A549 (cell line): ENCODE measurements at regions not wholly inside any gene's neighbourhood (a gene's known extent, or its start where the extent isn't known, plus 50 kb on each side); places are given as distances from the start of the nearest gene placed in this dataset.
A peak's percentile ranks its signal among the peaks of the same experiment; 100 is the strongest.

ENCODE experiments used
- ATAC-seq, 2 experiments: fragments of 200-7000 bp in 1 of 2; fragments of >200 bp in 1 of 2; cut with Nextera tagmentation in 1 of 2; cut with Tn5 transposase in 1 of 2; 3 replicates each; pipeline versions ENCODE4 v1.8.0 to v1.9.1; 2018 to 2020; ENCODE audit warnings: mild to moderate bottlenecking in 1 of 2, moderate library complexity in 1 of 2
- CTCF ChIA-PET: fragments of 300-600 bp; sonication (Branson Sonifier 250); formaldehyde crosslinking; extraction: SDS; loops from one replicate; lab custom pipeline; 2021; ENCODE audit warnings: antibody characterized with exemption, inconsistent platforms; lab: Yijun Ruan, JAX
- POLR2A ChIA-PET: fragments of 350-600 bp; formaldehyde crosslinking; extraction: SDS; loops from one replicate; lab custom pipeline; 2021; ENCODE audit warnings: antibody characterized with exemption, inconsistent platforms; lab: Yijun Ruan, JAX
- DNase-seq, 2 experiments: peaks; one replicate each; pipeline versions ENCODE4 v3.0.0 to v3.0.0-alpha.2; 2011 to 2016; ENCODE audit warnings: low read depth in 1 of 2, low spot score in 1 of 2
- FAIRE-seq: peaks from 2 replicates; lab custom pipeline; 2011; peaks lifted over from hg19 to GRCh38; lab: Jason Lieb, UNC
- H3K27ac ChIP-seq, 2 experiments: fragments of >200 bp; sonication (Bioruptor Twin); formaldehyde crosslinking; 3 replicates each; pipeline ENCODE4 v1.5.1; 2016 to 2017
- H3K4me1 ChIP-seq: fragments of >200 bp; sonication (Bioruptor Twin); formaldehyde crosslinking; 3 replicates; pipeline ENCODE4 v1.6.1; 2016
- H3K4me2 ChIP-seq: fragments of >200 bp; sonication (Bioruptor Twin); formaldehyde crosslinking; 3 replicates; pipeline ENCODE4 v1.6.1; 2016
- H3K4me3 ChIP-seq: fragments of >200 bp; sonication (Bioruptor Twin); formaldehyde crosslinking; 3 replicates; pipeline ENCODE4 v1.5.1; 2016
- H3K9me3 ChIP-seq: fragments of >200 bp; sonication (Bioruptor Twin); formaldehyde crosslinking; 3 replicates; pipeline ENCODE4 v1.6.1; 2016
- FOSB ChIP-seq: fragments of 250-450 bp; sonication (Bioruptor Pico); IDR thresholded peaks from 2 replicates; pipeline ENCODE4 v1.5.0; 2020; ENCODE audit warnings: mild to moderate bottlenecking, moderate library complexity
- FOXS1 ChIP-seq: fragments of 250-450 bp; sonication (Bioruptor Pico); IDR thresholded peaks from 2 replicates; pipeline ENCODE4 v1.5.0; 2020; ENCODE audit warnings: mild to moderate bottlenecking, moderate library complexity
- GATA3 ChIP-seq: IDR thresholded peaks from 2 replicates; pipeline ENCODE4 v1.6.1; 2012; ENCODE audit warnings: borderline replicate concordance
- HEYL ChIP-seq: fragments of 250-450 bp; sonication (Bioruptor Pico); IDR thresholded peaks from 2 replicates; pipeline ENCODE4 v1.8.0; 2021; ENCODE audit warnings: mild to moderate bottlenecking, moderate library complexity
- HOXA7 ChIP-seq: fragments of 250-450 bp; sonication (Bioruptor Pico); IDR thresholded peaks from 2 replicates; pipeline ENCODE4 v1.5.0; 2020; ENCODE audit warnings: mild to moderate bottlenecking, moderate library complexity
- HOXB5 ChIP-seq: fragments of 250-450 bp; sonication (Bioruptor Pico); IDR thresholded peaks from 2 replicates; pipeline ENCODE4 v1.5.0; 2020; ENCODE audit warnings: mild to moderate bottlenecking, moderate library complexity
- JUN ChIP-seq, 2 experiments: fragments of >200 bp; sonication (Bioruptor Twin); formaldehyde crosslinking; IDR thresholded peaks; 2 replicates in 1 of 2; 3 replicates in 1 of 2; pipeline ENCODE4 v1.6.1; 2016 to 2017
- MAFK ChIP-seq: fragments of 450-650 bp; IDR thresholded peaks from 2 replicates; pipeline ENCODE4 v1.6.1; 2014; ENCODE audit not compliant: partially characterized antibody
- MAZ ChIP-seq: fragments of 150-350 bp; IDR thresholded peaks from 2 replicates; pipeline ENCODE4 v1.6.1; 2014; ENCODE audit warnings: antibody characterized with exemption, low read depth, low read length, borderline replicate concordance
- RAD21 ChIP-seq, 2 experiments: fragments of >200 bp in 1 of 2; sonication (Bioruptor Twin) in 1 of 2; formaldehyde crosslinking in 1 of 2; IDR thresholded peaks in 1 of 2; conservative IDR thresholded peaks in 1 of 2; 2 replicates in 1 of 2; 3 replicates in 1 of 2; pipeline ENCODE4 v1.6.1; 2012 to 2018; ENCODE audit warnings: inconsistent platforms in 1 of 2
- RCOR1 ChIP-seq: fragments of 150-350 bp; IDR thresholded peaks from 2 replicates; pipeline ENCODE4 v1.6.1; 2014; ENCODE audit warnings: antibody characterized with exemption, low read length, low read depth
- TP53 ChIP-seq: fragments of 250-450 bp; sonication (Bioruptor Pico); IDR thresholded peaks from 2 replicates; pipeline ENCODE4 v1.5.0; 2021; ENCODE audit warnings: mild to moderate bottlenecking, moderate library complexity
- ZC3H11A ChIP-seq: fragments of 450-650 bp; IDR thresholded peaks from 2 replicates; pipeline ENCODE4 v1.6.1; 2014; ENCODE audit warnings: antibody characterized with exemption, mild to moderate bottlenecking
- WGBS: methylation state at CpG from one replicate; pipeline ENCODE4 v1.1.6; 2017; ENCODE audit errors: missing lambda C conversion rate; 5-methylcytosine and 5-hydroxymethylcytosine counted together
- TF ChIP-seq, protein P1 (sequence below): IDR thresholded peaks from 2 replicates; pipeline ENCODE4 v1.6.1; 2012
- TF ChIP-seq, protein P2 (sequence below): IDR thresholded peaks from 2 replicates; pipeline ENCODE4 v1.6.1; 2012; ENCODE audit warnings: low read depth, borderline replicate concordance
- TF ChIP-seq, protein P3 (sequence below): fragments of >200 bp; sonication (Bioruptor Twin); formaldehyde crosslinking; IDR thresholded peaks from 2 replicates; pipeline ENCODE4 v1.6.1; 2016
- TF ChIP-seq, protein P4 (sequence below): fragments of >200 bp; sonication (Bioruptor Twin); formaldehyde crosslinking; IDR thresholded peaks from 3 replicates; pipeline ENCODE4 v1.6.1; 2016
- TF ChIP-seq, protein P5 (sequence below): fragments of >200 bp; sonication (Bioruptor Twin); formaldehyde crosslinking; IDR thresholded peaks from 3 replicates; pipeline ENCODE4 v1.5.1; 2016
- TF ChIP-seq, protein P6 (sequence below): fragments of 250-450 bp; sonication (Bioruptor Pico); IDR thresholded peaks from 2 replicates; pipeline ENCODE4 v1.5.0; 2021; ENCODE audit warnings: mild to moderate bottlenecking, moderate library complexity, borderline replicate concordance

DNA sequence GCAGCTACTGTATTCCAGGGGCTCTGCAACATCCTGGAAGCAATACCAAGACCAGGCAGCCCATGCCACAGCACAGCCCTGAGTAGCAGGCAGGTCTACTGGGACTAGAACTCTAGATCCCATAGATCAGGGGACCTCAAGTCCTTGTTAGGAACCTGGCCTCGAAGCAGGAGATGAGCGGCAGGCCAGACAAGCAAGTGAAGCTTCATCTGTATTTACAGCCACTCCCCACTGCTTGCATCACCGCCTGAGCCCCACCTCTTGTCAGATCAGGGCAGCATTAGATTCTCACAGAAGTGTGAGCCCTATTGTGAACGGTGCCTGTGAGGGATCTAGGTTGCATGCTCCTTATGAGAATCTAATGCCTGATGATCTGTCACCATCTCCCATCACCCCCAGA is 295.7 kb upstream of the TNRC6C start:
- TF ChIP-seq ZC3H11A (no peak), MAFK (no peak), MAZ (no peak), GATA3 (no peak), RAD21 (conservative IDR thresholded peaks at IDR 0.05 in 1 of 2, IDR thresholded peaks at IDR 0.05 in 1 of 2) (no peak), FOSB (CRISPR knock-in tag) (no peak), HEYL (CRISPR knock-in tag) (no peak), FOXS1 (no peak), TP53 (CRISPR knock-in tag) (no peak), HOXB5 (no peak), JUN (IDR thresholded peaks at IDR 0.05) (no peak), RCOR1 (no peak)
- TF ChIP-seq, protein P1, sequence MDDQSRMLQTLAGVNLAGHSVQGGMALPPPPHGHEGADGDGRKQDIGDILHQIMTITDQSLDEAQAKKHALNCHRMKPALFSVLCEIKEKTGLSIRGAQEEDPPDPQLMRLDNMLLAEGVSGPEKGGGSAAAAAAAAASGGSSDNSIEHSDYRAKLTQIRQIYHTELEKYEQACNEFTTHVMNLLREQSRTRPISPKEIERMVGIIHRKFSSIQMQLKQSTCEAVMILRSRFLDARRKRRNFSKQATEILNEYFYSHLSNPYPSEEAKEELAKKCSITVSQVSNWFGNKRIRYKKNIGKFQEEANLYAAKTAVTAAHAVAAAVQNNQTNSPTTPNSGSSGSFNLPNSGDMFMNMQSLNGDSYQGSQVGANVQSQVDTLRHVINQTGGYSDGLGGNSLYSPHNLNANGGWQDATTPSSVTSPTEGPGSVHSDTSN = no peak
- TF ChIP-seq, protein P2, sequence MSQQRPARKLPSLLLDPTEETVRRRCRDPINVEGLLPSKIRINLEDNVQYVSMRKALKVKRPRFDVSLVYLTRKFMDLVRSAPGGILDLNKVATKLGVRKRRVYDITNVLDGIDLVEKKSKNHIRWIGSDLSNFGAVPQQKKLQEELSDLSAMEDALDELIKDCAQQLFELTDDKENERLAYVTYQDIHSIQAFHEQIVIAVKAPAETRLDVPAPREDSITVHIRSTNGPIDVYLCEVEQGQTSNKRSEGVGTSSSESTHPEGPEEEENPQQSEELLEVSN = no peak
- TF ChIP-seq, protein P3, sequence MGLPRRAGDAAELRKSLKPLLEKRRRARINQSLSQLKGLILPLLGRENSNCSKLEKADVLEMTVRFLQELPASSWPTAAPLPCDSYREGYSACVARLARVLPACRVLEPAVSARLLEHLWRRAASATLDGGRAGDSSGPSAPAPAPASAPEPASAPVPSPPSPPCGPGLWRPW = no peak
- TF ChIP-seq, protein P4, sequence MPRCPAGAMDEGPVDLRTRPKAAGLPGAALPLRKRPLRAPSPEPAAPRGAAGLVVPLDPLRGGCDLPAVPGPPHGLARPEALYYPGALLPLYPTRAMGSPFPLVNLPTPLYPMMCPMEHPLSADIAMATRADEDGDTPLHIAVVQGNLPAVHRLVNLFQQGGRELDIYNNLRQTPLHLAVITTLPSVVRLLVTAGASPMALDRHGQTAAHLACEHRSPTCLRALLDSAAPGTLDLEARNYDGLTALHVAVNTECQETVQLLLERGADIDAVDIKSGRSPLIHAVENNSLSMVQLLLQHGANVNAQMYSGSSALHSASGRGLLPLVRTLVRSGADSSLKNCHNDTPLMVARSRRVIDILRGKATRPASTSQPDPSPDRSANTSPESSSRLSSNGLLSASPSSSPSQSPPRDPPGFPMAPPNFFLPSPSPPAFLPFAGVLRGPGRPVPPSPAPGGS = no peak
- TF ChIP-seq, protein P5, sequence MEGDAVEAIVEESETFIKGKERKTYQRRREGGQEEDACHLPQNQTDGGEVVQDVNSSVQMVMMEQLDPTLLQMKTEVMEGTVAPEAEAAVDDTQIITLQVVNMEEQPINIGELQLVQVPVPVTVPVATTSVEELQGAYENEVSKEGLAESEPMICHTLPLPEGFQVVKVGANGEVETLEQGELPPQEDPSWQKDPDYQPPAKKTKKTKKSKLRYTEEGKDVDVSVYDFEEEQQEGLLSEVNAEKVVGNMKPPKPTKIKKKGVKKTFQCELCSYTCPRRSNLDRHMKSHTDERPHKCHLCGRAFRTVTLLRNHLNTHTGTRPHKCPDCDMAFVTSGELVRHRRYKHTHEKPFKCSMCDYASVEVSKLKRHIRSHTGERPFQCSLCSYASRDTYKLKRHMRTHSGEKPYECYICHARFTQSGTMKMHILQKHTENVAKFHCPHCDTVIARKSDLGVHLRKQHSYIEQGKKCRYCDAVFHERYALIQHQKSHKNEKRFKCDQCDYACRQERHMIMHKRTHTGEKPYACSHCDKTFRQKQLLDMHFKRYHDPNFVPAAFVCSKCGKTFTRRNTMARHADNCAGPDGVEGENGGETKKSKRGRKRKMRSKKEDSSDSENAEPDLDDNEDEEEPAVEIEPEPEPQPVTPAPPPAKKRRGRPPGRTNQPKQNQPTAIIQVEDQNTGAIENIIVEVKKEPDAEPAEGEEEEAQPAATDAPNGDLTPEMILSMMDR = no peak
- TF ChIP-seq, all 56 proteins: peak for 0
- ChIA-PET POLR2A (no interaction called here), CTCF (interaction anchor here (1.0 to 2.4 kb wide), 3 partner anchors 12 to 120 kb away, joined by 3 to 8 read pairs (median 5); no protein-coding TSS in a partner anchor)
- ATAC-seq (peak in 1 of 2 experiments; percentile 36; a peak in 2 of 6 replicates), DNase-seq (no peak), FAIRE-seq (no peak)
- Histone ChIP-seq H3K4me3 (no peak overlapping the region), H3K4me1 (no peaks in the 10 kb centered on the region), H3K9me3 (peaks cover 9% of the 10 kb centered on the region; the same call in 2 of the 3 replicates), H3K27ac (no peak overlapping the region), H3K4me2 (no peak overlapping the region)
- WGBS = 56% methylated on average over 4 of the region's 4 CpGs

DNA sequence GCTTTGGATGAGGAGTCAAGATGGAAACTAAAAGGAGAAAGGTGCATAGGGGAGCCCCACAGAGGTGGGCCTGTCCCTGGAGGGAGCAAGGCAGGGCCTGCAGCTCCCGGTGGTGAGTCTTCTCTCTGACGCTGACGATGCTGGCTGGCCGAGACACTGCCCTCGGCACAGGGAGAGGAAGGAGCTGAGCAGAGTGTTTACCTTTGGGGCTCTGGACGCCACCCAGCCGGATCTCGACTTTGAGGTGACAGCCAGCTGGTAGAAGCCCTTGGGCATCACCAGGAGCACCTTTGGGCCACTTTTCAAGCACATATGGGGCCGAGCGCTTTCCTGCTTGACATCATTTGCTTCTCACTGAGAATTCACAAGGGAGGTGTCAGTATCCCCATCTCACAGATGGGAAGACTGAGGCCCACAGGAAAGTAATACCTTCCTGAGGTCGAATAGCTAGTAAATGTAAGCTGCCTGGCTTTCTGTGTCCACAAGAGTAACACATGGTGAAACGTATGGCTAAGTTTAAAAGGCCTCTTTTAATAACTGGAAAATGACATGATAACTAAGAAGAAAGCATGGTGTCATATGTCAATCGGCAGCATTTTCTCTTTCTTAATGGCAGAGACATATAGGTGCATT is 294.3 kb upstream of the TNRC6C start:
- POLR2A ChIA-PET = no interaction called here
- no peak for ATAC-seq
- CTCF ChIA-PET = interaction anchor here (0.8 to 2.4 kb wide), 3 partner anchors 17 to 142 kb away, joined by 3 to 8 read pairs (median 4); no protein-coding TSS in a partner anchor

More for the DNA sequence above, 294.3 kb upstream of the TNRC6C start:
- TF ChIP-seq, protein P6, sequence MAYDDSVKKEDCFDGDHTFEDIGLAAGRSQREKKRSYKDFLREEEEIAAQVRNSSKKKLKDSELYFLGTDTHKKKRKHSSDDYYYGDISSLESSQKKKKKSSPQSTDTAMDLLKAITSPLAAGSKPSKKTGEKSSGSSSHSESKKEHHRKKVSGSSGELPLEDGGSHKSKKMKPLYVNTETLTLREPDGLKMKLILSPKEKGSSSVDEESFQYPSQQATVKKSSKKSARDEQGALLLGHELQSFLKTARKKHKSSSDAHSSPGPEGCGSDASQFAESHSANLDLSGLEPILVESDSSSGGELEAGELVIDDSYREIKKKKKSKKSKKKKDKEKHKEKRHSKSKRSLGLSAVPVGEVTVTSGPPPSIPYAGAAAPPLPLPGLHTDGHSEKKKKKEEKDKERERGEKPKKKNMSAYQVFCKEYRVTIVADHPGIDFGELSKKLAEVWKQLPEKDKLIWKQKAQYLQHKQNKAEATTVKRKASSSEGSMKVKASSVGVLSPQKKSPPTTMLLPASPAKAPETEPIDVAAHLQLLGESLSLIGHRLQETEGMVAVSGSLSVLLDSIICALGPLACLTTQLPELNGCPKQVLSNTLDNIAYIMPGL (CRISPR knock-in tag) = no peak
- TF ChIP-seq HOXA7 (CRISPR knock-in tag) = no peak
- TF ChIP-seq, all 56 proteins: peak for 0
- no peak for DNase-seq
- Histone ChIP-seq H3K27ac (no peak overlapping the region), H3K4me2 (no peak overlapping the region), H3K4me1 (no peaks in the 10 kb centered on the region), H3K4me3 (no peak overlapping the region), H3K9me3 (peaks cover 21% of the 10 kb centered on the region)
- peak; percentile 59 for FAIRE-seq
- WGBS = 46% methylated on average over 13 of the region's 13 CpGs
